ENCODE measurements at regions not wholly inside any gene's neighbourhood (a gene's known extent, or its start where the extent isn't known, plus 50 kb on each side); places are given as distances from the start of the nearest gene placed in this dataset.

DNA sequence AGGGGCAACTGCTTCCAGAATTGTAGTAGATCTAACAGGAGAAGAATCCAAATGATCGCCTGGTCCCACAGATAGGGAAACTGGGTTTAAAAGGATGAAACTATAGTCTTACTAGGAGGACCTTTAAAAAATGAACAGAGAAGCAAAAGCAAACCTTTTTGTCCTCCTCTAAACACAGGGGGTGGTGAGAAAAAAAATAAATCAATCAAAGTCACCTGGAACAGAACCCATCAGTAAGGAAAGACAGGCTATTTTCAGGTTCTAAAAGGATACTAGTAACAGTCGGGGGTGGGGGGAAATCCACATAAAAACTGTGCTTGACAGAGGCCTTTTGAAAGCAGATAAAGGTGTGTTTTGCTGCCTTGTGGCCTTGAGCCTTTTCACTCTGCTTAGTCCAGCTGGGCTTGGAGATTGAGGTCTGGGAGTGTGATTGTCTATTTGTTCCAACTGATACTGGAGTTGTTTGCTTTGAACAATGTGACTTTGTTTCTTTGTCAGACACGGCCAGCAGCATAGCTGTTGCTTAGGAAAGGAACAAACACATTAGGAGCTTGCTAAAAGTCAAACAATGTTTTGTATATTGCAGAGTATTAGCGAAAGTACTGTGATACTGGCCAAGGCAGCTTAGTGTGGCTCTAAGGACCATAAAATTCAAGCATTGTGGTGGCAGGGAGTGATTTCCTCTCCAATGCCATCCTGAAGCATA lies 141.1 kb upstream of the IRF2BP2 start:
- no peaks in the 10 kb centered on the region for H3K27me3 ChIP-seq (ENCODE audit: control insufficient read depth, insufficient read depth, low read length)
- H3K4me3 ChIP-seq (ENCODE audit: low read length): no peak overlapping the region
- Mint-ChIP-seq H3K4me3 (no peak overlapping the region), H3K4me1 (no peaks in the 10 kb centered on the region), H3K36me3 (no peaks in the 10 kb centered on the region), H3K9me3 (no peaks in the 10 kb centered on the region), H3K27me3 (ENCODE audit: low read depth in 2 of 2) (peaks cover 10 to 26% of the 10 kb centered on the region in 2 donors), H3K27ac (no peak overlapping the region)
- intact Hi-C loops (cut with micrococcal nuclease): no loop called here
- TF ChIP-seq, protein P1, sequence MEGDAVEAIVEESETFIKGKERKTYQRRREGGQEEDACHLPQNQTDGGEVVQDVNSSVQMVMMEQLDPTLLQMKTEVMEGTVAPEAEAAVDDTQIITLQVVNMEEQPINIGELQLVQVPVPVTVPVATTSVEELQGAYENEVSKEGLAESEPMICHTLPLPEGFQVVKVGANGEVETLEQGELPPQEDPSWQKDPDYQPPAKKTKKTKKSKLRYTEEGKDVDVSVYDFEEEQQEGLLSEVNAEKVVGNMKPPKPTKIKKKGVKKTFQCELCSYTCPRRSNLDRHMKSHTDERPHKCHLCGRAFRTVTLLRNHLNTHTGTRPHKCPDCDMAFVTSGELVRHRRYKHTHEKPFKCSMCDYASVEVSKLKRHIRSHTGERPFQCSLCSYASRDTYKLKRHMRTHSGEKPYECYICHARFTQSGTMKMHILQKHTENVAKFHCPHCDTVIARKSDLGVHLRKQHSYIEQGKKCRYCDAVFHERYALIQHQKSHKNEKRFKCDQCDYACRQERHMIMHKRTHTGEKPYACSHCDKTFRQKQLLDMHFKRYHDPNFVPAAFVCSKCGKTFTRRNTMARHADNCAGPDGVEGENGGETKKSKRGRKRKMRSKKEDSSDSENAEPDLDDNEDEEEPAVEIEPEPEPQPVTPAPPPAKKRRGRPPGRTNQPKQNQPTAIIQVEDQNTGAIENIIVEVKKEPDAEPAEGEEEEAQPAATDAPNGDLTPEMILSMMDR (IDR thresholded peaks at IDR 0.05): no peak
- 74% methylated on average over 4 of the region's 4 CpGs for WGBS (ENCODE audit: insufficient coverage)
- H3K9me3 ChIP-seq (ENCODE audit: control insufficient read depth, insufficient read depth, low read length): no peaks in the 10 kb centered on the region
- no peak overlapping the region for H3K27ac ChIP-seq (ENCODE audit: low read length)
- H3K36me3 ChIP-seq (ENCODE audit: control insufficient read depth, insufficient read depth, low read length): no peaks in the 10 kb centered on the region
- no peaks in the 10 kb centered on the region for H3K4me1 ChIP-seq (ENCODE audit: control insufficient read depth, insufficient read depth, low read length)
- DNase-seq (no peak), ATAC-seq (no peak)

DNA sequence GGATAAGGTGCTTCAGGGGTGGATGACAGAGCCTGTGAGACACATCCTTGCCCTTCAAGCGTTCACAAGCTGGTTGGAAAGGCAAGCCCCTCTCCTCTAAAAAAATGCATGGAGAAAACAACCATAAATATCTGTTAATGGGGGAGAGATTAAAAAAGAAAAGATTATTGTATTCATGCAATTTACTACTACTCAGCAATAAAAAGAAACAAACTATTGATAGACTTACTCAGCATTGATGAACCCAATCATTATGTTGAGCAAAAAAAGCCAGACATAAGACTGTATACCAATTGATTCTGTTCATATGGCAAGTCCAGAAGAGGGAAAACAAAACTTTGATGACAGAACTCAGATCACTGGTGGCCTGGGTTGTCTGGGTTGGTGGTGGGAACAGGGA lies 138.7 kb upstream of the IRF2BP2 start:
- Histone ChIP-seq H3K4me3 (ENCODE audit: low read length) (no peak overlapping the region), H3K4me1 (ENCODE audit: control insufficient read depth, insufficient read depth, low read length) (no peaks in the 10 kb centered on the region), H3K27ac (ENCODE audit: low read length) (no peak overlapping the region), H3K36me3 (ENCODE audit: control insufficient read depth, insufficient read depth, low read length) (no peaks in the 10 kb centered on the region), H3K9me3 (ENCODE audit: control insufficient read depth, insufficient read depth, low read length) (no peaks in the 10 kb centered on the region), H3K27me3 (ENCODE audit: control insufficient read depth, insufficient read depth, low read length) (no peaks in the 10 kb centered on the region)
- Mint-ChIP-seq H3K9me3 (no peaks in the 10 kb centered on the region), H3K27me3 (ENCODE audit: low read depth in 2 of 2) (peaks cover 12 to 16% of the 10 kb centered on the region in 2 donors), H3K4me1 (no peaks in the 10 kb centered on the region), H3K27ac (no peak overlapping the region), H3K4me3 (no peak overlapping the region), H3K36me3 (no peaks in the 10 kb centered on the region)
- no CpG with 5 or more reads among the region's 1 CpG for WGBS (ENCODE audit: insufficient coverage)
- TF ChIP-seq, protein P1 (IDR thresholded peaks at IDR 0.05): no peak
- intact Hi-C loops (cut with micrococcal nuclease): no loop called here
- no peak for ATAC-seq
- no peak for DNase-seq

DNA sequence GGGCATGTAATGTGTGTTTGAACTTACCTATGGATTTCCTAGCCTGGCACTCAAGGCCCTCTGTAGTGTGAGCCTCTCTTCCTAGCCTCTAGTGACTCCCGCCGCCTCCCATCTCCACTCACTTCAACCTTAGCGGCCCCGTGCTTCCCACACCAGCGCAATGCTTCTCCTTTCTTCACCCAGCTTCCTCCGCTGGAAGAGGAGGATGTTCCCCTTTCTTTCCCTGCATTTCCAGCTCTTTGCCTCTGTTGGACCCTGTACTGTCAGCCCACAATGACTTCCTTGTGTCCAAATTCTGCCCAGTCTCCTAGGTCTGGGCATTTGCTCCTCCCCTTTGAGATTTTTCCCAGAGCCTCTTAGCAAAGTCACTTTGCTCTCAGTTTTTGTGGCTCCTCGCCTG lies 138.1 kb upstream of the IRF2BP2 start:
- Histone ChIP-seq H3K9me3 (ENCODE audit: control insufficient read depth, insufficient read depth, low read length) (no peaks in the 10 kb centered on the region), H3K4me3 (ENCODE audit: low read length) (no peak overlapping the region), H3K4me1 (ENCODE audit: control insufficient read depth, insufficient read depth, low read length) (no peaks in the 10 kb centered on the region), H3K36me3 (ENCODE audit: control insufficient read depth, insufficient read depth, low read length) (no peaks in the 10 kb centered on the region), H3K27ac (ENCODE audit: low read length) (no peak overlapping the region), H3K27me3 (ENCODE audit: control insufficient read depth, insufficient read depth, low read length) (no peaks in the 10 kb centered on the region)
- H3K27me3 Mint-ChIP-seq (ENCODE audit: low read depth in 2 of 2): peaks cover 12 to 15% of the 10 kb centered on the region in 2 donors
- H3K4me1 Mint-ChIP-seq: no peaks in the 10 kb centered on the region
- TF ChIP-seq, protein P1 (IDR thresholded peaks at IDR 0.05): no peak
- DNase-seq: no peak
- ATAC-seq: no peak
- H3K4me3 Mint-ChIP-seq: no peak overlapping the region
- intact Hi-C loops (cut with micrococcal nuclease): no loop called here
- 95% methylated on average over 7 of the region's 7 CpGs for WGBS (ENCODE audit: insufficient coverage)
- no peaks in the 10 kb centered on the region for H3K9me3 Mint-ChIP-seq
- no peaks in the 10 kb centered on the region for H3K36me3 Mint-ChIP-seq
- H3K27ac Mint-ChIP-seq: no peak overlapping the region

DNA sequence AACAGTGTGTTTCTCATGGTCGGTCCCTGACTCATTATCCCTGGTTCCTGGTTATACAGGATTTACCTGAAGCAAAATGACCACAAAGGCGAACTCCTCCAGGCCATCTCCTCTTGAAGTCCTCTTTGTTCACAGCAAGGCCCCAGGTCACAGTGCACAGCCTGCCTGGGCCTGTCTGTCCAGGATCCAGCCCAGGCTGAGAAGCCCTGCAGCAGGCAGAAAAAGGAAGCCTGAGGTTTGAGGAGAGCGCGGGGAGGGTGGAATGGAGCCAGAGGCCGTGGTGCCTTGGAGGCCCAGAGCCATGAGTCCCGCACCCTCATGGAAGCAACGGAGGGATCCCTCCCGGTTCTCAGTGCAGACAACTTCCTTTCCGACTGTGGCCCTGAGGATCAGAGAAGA lies 136.8 kb upstream of the IRF2BP2 start:
- H3K27me3 Mint-ChIP-seq (ENCODE audit: low read depth in 2 of 2): peaks cover 8 to 12% of the 10 kb centered on the region in 2 donors
- 74% methylated on average over 9 of the region's 9 CpGs for WGBS (ENCODE audit: insufficient coverage)
- Histone ChIP-seq H3K9me3 (ENCODE audit: control insufficient read depth, insufficient read depth, low read length) (no peaks in the 10 kb centered on the region), H3K27ac (ENCODE audit: low read length) (no peak overlapping the region), H3K27me3 (ENCODE audit: control insufficient read depth, insufficient read depth, low read length) (no peaks in the 10 kb centered on the region), H3K4me3 (ENCODE audit: low read length) (no peak overlapping the region), H3K36me3 (ENCODE audit: control insufficient read depth, insufficient read depth, low read length) (no peaks in the 10 kb centered on the region), H3K4me1 (ENCODE audit: control insufficient read depth, insufficient read depth, low read length) (no peaks in the 10 kb centered on the region)
- no peaks in the 10 kb centered on the region for H3K36me3 Mint-ChIP-seq
- TF ChIP-seq, protein P1 (IDR thresholded peaks at IDR 0.05): no peak
- no peaks in the 10 kb centered on the region for H3K9me3 Mint-ChIP-seq
- no peak overlapping the region for H3K27ac Mint-ChIP-seq
- intact Hi-C loops (cut with micrococcal nuclease): no loop called here
- no peak for DNase-seq
- ATAC-seq: no peak
- no peaks in the 10 kb centered on the region for H3K4me1 Mint-ChIP-seq
- no peak overlapping the region for H3K4me3 Mint-ChIP-seq
